SK-N-SH (cell line): ENCODE measurements at regions not wholly inside any gene's neighbourhood (a gene's known extent, or its start where the extent isn't known, plus 50 kb on each side); places are given as distances from the start of the nearest gene placed in this dataset.

ENCODE experiments used
- CTCF ChIA-PET: fragments of 300-600, 350-600 bp; formaldehyde crosslinking; extraction: SDS; loops from one replicate; lab custom pipeline; 2021; lab: Yijun Ruan, JAX
- POLR2A ChIA-PET: fragments of 350-600 bp; sonication (Branson Sonifier 250); formaldehyde crosslinking; extraction: SDS; loops from one replicate; lab custom pipeline; 2020; ENCODE audit warnings: antibody characterized with exemption, inconsistent platforms; lab: Yijun Ruan, JAX
- DNase-seq: peaks from one replicate; pipeline ENCODE4 v3.0.0; 2012
- H2AFZ ChIP-seq: fragments of 200-600 bp; sonication (generic); 2 replicates; pipeline ENCODE4 v1.8.1; 2016; ENCODE audit warnings: antibody characterized with exemption, mild to moderate bottlenecking, low read depth
- H3F3A ChIP-seq: fragments of 200-600 bp; sonication (generic); replicated peaks from 2 replicates; pipeline ENCODE3; 2016; ENCODE audit warnings: antibody characterized with exemption, mild to moderate bottlenecking; ENCODE audit not compliant: insufficient read depth
- H3K27ac ChIP-seq, 2 experiments: fragments of 200-500 bp in 1 of 2; fragments of 200-600 bp in 1 of 2; sonication (Bioruptor generic) in 1 of 2; sonication (generic), shearing (Covaris generic) in 1 of 2; 2 replicates each; pipeline versions ENCODE4 v1.5.1 to v1.6.1; 2014 to 2016; ENCODE audit warnings: low read depth in 2 of 2, inconsistent platforms in 1 of 2, low read length in 1 of 2, mild to moderate bottlenecking in 1 of 2, mixed read lengths in 1 of 2
- H3K27me3 ChIP-seq: fragments of 200-600 bp; sonication (generic), shearing (Covaris generic); 2 replicates; pipeline ENCODE4 v1.6.1; 2016; ENCODE audit warnings: mixed run types; ENCODE audit not compliant: insufficient read depth
- H3K36me3 ChIP-seq, 2 experiments: fragments of 200-500 bp in 1 of 2; fragments of 200-600 bp in 1 of 2; sonication (Bioruptor generic) in 1 of 2; sonication (generic) in 1 of 2; replicated peaks in 1 of 2; 2 replicates each; pipeline versions ENCODE3 to v1.5.1; 2014 to 2016; ENCODE audit warnings: low read length in 1 of 2, mild to moderate bottlenecking in 1 of 2; ENCODE audit not compliant: insufficient read depth in 2 of 2, control insufficient read depth in 1 of 2
- H3K4me1 ChIP-seq, 2 experiments: fragments of 200-500 bp in 1 of 2; fragments of 200-600 bp in 1 of 2; sonication (Bioruptor generic) in 1 of 2; sonication (generic), shearing (Covaris generic) in 1 of 2; 2 replicates each; pipeline versions ENCODE4 v1.5.1 to v1.6.1; 2014 to 2016; ENCODE audit warnings: low read depth in 1 of 2, low read length in 1 of 2, mixed run types in 1 of 2; ENCODE audit not compliant: insufficient read depth in 2 of 2, control insufficient read depth in 1 of 2
- H3K4me2 ChIP-seq: fragments of 200-600 bp; sonication (generic), shearing (Covaris generic); 2 replicates; pipeline ENCODE4 v1.6.1; 2017; ENCODE audit warnings: mixed run types
- H3K4me3 ChIP-seq, 2 experiments: fragments of 200-500 bp in 1 of 2; fragments of 200-600 bp in 1 of 2; sonication (Bioruptor generic) in 1 of 2; sonication (generic), shearing (Covaris generic) in 1 of 2; 2 replicates each; pipeline versions ENCODE4 v1.5.1 to v1.8.1; 2014 to 2016; ENCODE audit warnings: low read depth in 2 of 2, inconsistent platforms in 1 of 2, low read length in 1 of 2, mild to moderate bottlenecking in 1 of 2, mixed read lengths in 1 of 2, moderate library complexity in 1 of 2
- H3K79me2 ChIP-seq: fragments of 200-600 bp; sonication (generic); 2 replicates; pipeline ENCODE4 v1.8.1; 2017; ENCODE audit warnings: mild to moderate bottlenecking; ENCODE audit not compliant: insufficient read depth
- H3K9ac ChIP-seq: fragments of 200-600 bp; sonication (generic); 2 replicates; pipeline ENCODE4 v1.6.1; 2017; ENCODE audit warnings: mixed run types
- H3K9me2 ChIP-seq: fragments of 200-600 bp; sonication (generic); 2 replicates; pipeline ENCODE4 v1.6.1; 2017; ENCODE audit warnings: mixed run types
- H3K9me3 ChIP-seq: fragments of 200-600 bp; sonication (generic); 2 replicates; pipeline ENCODE4 v1.6.1; 2017; ENCODE audit warnings: mixed run types, mild to moderate bottlenecking, moderate library complexity
- H4K20me1 ChIP-seq: fragments of 200-600 bp; sonication (generic); 2 replicates; pipeline ENCODE4 v1.6.1; 2017; ENCODE audit warnings: mild to moderate bottlenecking, mixed run types; ENCODE audit not compliant: insufficient read depth
- ELF1 ChIP-seq: IDR thresholded peaks from 2 replicates; pipeline ENCODE4 v1.4.0; 2012
- EP300 ChIP-seq, 2 experiments: IDR thresholded peaks; 2 replicates each; pipeline versions ENCODE4 v1.4.0 to v1.6.1; 2012; ENCODE audit warnings: borderline replicate concordance in 1 of 2, low read depth in 1 of 2, low read length in 1 of 2
- EZH2phosphoT487 ChIP-seq: fragments of 200-600 bp; sonication (generic); IDR thresholded peaks from 2 replicates; pipeline ENCODE4 v1.6.1; 2017; ENCODE audit warnings: low read depth, mixed run types, mild to moderate bottlenecking, antibody characterized with exemption, moderate library complexity, borderline replicate concordance
- GABPA ChIP-seq: IDR thresholded peaks from 2 replicates; pipeline ENCODE4 v1.4.0; 2012; ENCODE audit warnings: low read depth, mild to moderate bottlenecking
- GATA2 ChIP-seq: sonication (generic); formaldehyde crosslinking; IDR thresholded peaks from 2 replicates; pipeline ENCODE4 v1.5.0; 2020; ENCODE audit warnings: mild to moderate bottlenecking, missing genetic modification reagents
- JUND ChIP-seq: IDR thresholded peaks from 2 replicates; pipeline ENCODE4 v1.4.0; 2012
- MXI1 ChIP-seq: IDR thresholded peaks from 2 replicates; pipeline ENCODE4 v1.6.1; 2012; ENCODE audit warnings: mild to moderate bottlenecking, low read depth, low read length, improper control_type of control experiment
- NFIC ChIP-seq: IDR thresholded peaks from 2 replicates; pipeline ENCODE4 v1.4.0; 2012; ENCODE audit warnings: borderline replicate concordance
- NRF1 ChIP-seq: IDR thresholded peaks from 2 replicates; pipeline ENCODE4 v1.6.1; 2012; ENCODE audit warnings: low read depth, mild to moderate bottlenecking, low read length
- POLR2AphosphoS5 ChIP-seq: IDR thresholded peaks from 2 replicates; pipeline ENCODE4 v1.6.1; 2012; ENCODE audit warnings: low read depth, low read length
- RCOR1 ChIP-seq: fragments of 150-350 bp; IDR thresholded peaks from 2 replicates; pipeline ENCODE4 v1.6.1; 2017; ENCODE audit warnings: antibody characterized with exemption, low read length
- RFX5 ChIP-seq: IDR thresholded peaks from 2 replicates; pipeline ENCODE4 v1.6.1; 2012; ENCODE audit warnings: mild to moderate bottlenecking, improper control_type of control experiment, low read length
- SIN3A ChIP-seq: IDR thresholded peaks from 2 replicates; pipeline ENCODE4 v1.6.1; 2012; ENCODE audit warnings: low read depth, mild to moderate bottlenecking, low read length, moderate library complexity, borderline replicate concordance
- SMC3 ChIP-seq: IDR thresholded peaks from 2 replicates; pipeline ENCODE4 v1.6.1; 2012; ENCODE audit warnings: low read depth, low read length, improper control_type of control experiment
- TCF12 ChIP-seq: IDR thresholded peaks from 2 replicates; pipeline ENCODE4 v1.4.0; 2012
- whole genome bisulfite sequencing: methylation state at CpG from one replicate; pipeline ENCODE4 v1.1.6; 2017; ENCODE audit warnings: low lambda C conversion rate; 5-methylcytosine and 5-hydroxymethylcytosine counted together
- TF ChIP-seq, protein P1 (sequence below): fragments of 150-350 bp; IDR thresholded peaks from 2 replicates; pipeline ENCODE4 v1.6.1; 2016; ENCODE audit warnings: mild to moderate bottlenecking, low read depth, low read length
- TF ChIP-seq, protein P2 (sequence below): IDR thresholded peaks from 2 replicates; pipeline ENCODE4 v1.4.0; 2012; ENCODE audit warnings: low read depth, borderline replicate concordance
- TF ChIP-seq, protein P3 (sequence below): IDR thresholded peaks from 2 replicates; pipeline ENCODE4 v1.4.0; 2012; ENCODE audit warnings: low read depth
- TF ChIP-seq, protein P4 (sequence below): fragments of 150-350 bp; IDR thresholded peaks from 2 replicates; pipeline ENCODE4 v1.6.1; 2017; ENCODE audit warnings: antibody characterized with exemption, low read length, low read depth, borderline replicate concordance

DNA sequence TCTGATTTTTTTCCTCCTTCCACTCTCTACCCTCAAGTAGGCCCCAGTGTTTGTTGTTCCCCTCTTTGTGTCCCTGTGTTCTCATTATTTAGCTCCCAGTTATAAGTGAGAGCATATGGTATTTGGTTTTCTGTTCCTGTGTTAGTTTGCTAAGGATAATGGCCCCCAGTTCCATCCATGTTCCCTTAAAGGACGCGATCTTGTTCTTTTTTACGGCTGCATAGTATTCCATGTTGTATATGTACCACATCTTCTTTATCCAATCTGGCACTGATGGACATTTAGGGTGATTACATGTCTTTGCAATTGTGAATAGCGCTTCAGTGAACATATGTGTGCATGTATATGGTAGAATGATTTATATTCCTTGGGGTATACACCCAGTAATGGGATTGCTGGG, 54.5 kb upstream of the BTC start:
- WGBS, result 39% methylated on average over 4 of the region's 4 CpGs
- POLR2A ChIA-PET, result no interaction called here
- CTCF ChIA-PET, result no interaction called here

DNA sequence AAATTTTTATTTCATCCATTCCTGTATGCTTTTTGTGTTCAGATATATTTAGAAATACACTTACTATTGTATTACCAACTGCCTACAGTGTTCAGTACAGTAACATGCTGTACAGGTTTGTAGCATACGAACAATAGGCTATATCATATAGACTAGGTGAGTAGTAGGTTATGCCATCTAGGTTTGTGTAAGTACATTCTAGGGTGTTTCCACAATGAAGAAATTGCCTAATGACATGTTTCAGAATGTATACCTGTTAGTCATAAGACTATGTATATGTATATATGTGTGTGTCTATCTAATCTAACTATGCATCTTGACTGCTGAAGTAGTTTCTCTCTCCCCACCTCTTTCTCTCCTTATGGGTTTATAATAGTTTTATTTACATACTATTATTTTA, 51.5 kb upstream of the BTC start:
- Histone ChIP-seq H3F3A (no peaks in the 10 kb centered on the region), H3K27ac (no peak overlapping the region), H3K36me3 (no peaks in the 10 kb centered on the region), H3K9ac (no peak overlapping the region), H4K20me1 (no peaks in the 10 kb centered on the region), H2AFZ (no peak overlapping the region), H3K4me3 (no peak overlapping the region)
- POLR2A ChIA-PET, result no interaction called here
- CTCF ChIA-PET, result no interaction called here
- TF ChIP-seq, protein P1, sequence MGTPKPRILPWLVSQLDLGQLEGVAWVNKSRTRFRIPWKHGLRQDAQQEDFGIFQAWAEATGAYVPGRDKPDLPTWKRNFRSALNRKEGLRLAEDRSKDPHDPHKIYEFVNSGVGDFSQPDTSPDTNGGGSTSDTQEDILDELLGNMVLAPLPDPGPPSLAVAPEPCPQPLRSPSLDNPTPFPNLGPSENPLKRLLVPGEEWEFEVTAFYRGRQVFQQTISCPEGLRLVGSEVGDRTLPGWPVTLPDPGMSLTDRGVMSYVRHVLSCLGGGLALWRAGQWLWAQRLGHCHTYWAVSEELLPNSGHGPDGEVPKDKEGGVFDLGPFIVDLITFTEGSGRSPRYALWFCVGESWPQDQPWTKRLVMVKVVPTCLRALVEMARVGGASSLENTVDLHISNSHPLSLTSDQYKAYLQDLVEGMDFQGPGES, result no peak
- TF ChIP-seq MXI1 (no peak), NRF1 (no peak)
- TF ChIP-seq, all 33 proteins: peak for 0
- no peaks in the 10 kb centered on the region for H3K9me2 ChIP-seq
- no peaks in the 10 kb centered on the region for H3K4me1 ChIP-seq
- no peaks in the 10 kb centered on the region for H3K79me2 ChIP-seq
- H3K27me3 ChIP-seq, result no peaks in the 10 kb centered on the region
- H3K4me2 ChIP-seq, result no peak overlapping the region
- DNase-seq, result no peak
- 0% methylated on average over 1 of the region's 1 CpG for WGBS
- no peaks in the 10 kb centered on the region for H3K9me3 ChIP-seq

More for the DNA sequence above, 54.5 kb upstream of the BTC start:
- H3K27ac ChIP-seq, result no peak overlapping the region
- TF ChIP-seq ELF1 (no peak), RCOR1 (no peak), TCF12 (no peak), SMC3 (no peak), MXI1 (no peak), NFIC (no peak), POLR2AphosphoS5 (no peak), EP300 (IDR thresholded peaks at IDR 0.05; ENCODE audit: borderline replicate concordance in 1 of 2, low read depth in 1 of 2, low read length in 1 of 2) (no peak), EZH2phosphoT487 (no peak), GABPA (no peak), RFX5 (no peak), SIN3A (no peak), GATA2 (CRISPR knock-in tag) (no peak), NRF1 (no peak), JUND (no peak)
- TF ChIP-seq, protein P2, sequence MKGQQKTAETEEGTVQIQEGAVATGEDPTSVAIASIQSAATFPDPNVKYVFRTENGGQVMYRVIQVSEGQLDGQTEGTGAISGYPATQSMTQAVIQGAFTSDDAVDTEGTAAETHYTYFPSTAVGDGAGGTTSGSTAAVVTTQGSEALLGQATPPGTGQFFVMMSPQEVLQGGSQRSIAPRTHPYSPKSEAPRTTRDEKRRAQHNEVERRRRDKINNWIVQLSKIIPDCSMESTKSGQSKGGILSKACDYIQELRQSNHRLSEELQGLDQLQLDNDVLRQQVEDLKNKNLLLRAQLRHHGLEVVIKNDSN, result no peak
- TF ChIP-seq, protein P3, sequence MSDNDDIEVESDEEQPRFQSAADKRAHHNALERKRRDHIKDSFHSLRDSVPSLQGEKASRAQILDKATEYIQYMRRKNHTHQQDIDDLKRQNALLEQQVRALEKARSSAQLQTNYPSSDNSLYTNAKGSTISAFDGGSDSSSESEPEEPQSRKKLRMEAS, result no peak
- TF ChIP-seq, protein P4, sequence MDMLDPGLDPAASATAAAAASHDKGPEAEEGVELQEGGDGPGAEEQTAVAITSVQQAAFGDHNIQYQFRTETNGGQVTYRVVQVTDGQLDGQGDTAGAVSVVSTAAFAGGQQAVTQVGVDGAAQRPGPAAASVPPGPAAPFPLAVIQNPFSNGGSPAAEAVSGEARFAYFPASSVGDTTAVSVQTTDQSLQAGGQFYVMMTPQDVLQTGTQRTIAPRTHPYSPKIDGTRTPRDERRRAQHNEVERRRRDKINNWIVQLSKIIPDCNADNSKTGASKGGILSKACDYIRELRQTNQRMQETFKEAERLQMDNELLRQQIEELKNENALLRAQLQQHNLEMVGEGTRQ, result no peak
- TF ChIP-seq, protein P1, result no peak
- TF ChIP-seq, all 33 proteins: peak for 0
- Histone ChIP-seq H3K9me3 (no peaks in the 10 kb centered on the region), H3K79me2 (no peaks in the 10 kb centered on the region), H3K9ac (no peak overlapping the region), H4K20me1 (no peaks in the 10 kb centered on the region), H3K27me3 (no peaks in the 10 kb centered on the region), H3K9me2 (no peaks in the 10 kb centered on the region), H2AFZ (no peak overlapping the region), H3K4me3 (no peak overlapping the region), H3F3A (no peaks in the 10 kb centered on the region), H3K36me3 (no peaks in the 10 kb centered on the region), H3K4me2 (no peak overlapping the region), H3K4me1 (no peaks in the 10 kb centered on the region)
- no peak for DNase-seq
